Right cardiac atrium (tissue), 5 donors: ENCODE measurements at regions not wholly inside any gene's neighbourhood (a gene's known extent, or its start where the extent isn't known, plus 50 kb on each side); places are given as distances from the start of the nearest gene placed in this dataset.
"Not testable (repeated sequence)": the region's sequence is repeated elsewhere in the genome, so short reads cannot be mapped to it uniquely, and the experiment has no call there.

Experiments used
- ATAC-seq, 2 donors: fragments of 200-7000 bp; cut with Tn5 transposase; one replicate each; pipeline versions ENCODE4 v1.8.0 to v1.9.1; 2020; ENCODE audit warnings: moderate library complexity in 2 of 2, mild to moderate bottlenecking in 1 of 2
- DNase-seq, 3 donors: peaks; one replicate each; pipeline ENCODE4 v3.0.0-alpha.2; 2020
- H3K27ac ChIP-seq: one replicate; pipeline ENCODE4 v1.5.1; 2013; ENCODE audit warnings: mild to moderate bottlenecking, low read length, control low read depth, moderate library complexity
- H3K27me3 ChIP-seq: one replicate; pipeline ENCODE4 v1.6.1; 2013; ENCODE audit not compliant: control insufficient read depth, insufficient read depth
- H3K4me1 ChIP-seq: one replicate; pipeline ENCODE4 v1.6.1; 2013; ENCODE audit warnings: low read length; ENCODE audit not compliant: control insufficient read depth, insufficient read depth
- H3K4me3 ChIP-seq: one replicate; pipeline ENCODE4 v1.5.1; 2013; ENCODE audit warnings: low read length, control low read depth
- H3K9me3 ChIP-seq: one replicate; pipeline ENCODE4 v1.6.1; 2013; ENCODE audit warnings: low read length; ENCODE audit not compliant: control insufficient read depth
- WGBS: extraction: QIAGEN DNeasy Blood & Tissue Kit; methylation state at CpG from one replicate; pipeline ENCODE4 v1.1.7; 2013; 5-methylcytosine and 5-hydroxymethylcytosine counted together
- intact Hi-C, 4 donors: fragments of 100-400 bp; cut with DNase I; formaldehyde crosslinking; loops; one replicate each; pipeline versions ENCODE4 v1.11.0 to v1.14.0; 2022 to 2023
- donor health status: healthy with polysubstance abuse.
- donor health status: DM: no; HTN: yes; CAD: no.
- donor health status: DM: no; HTN: no; CAD: no.
- donor health status: DM: no; HTN: yes; CAD: no; lungs with severe emphysema.
- donor health status: DM: yes; HTN: yes; CAD: no.

GRCh38 chr10:108957681-108958080 lies 965.6 kb downstream of the XPNPEP1 start:
- intact Hi-C loops = no loop called here
- ATAC-seq = peak in 1 of 2 donors; percentile 16
- no peak overlapping the region for H3K27ac ChIP-seq
- no peaks in the 10 kb centered on the region for H3K4me1 ChIP-seq
- no peak for DNase-seq
- no peaks in the 10 kb centered on the region for H3K27me3 ChIP-seq
- H3K4me3 ChIP-seq = no peak overlapping the region
- no peaks in the 10 kb centered on the region for H3K9me3 ChIP-seq
- WGBS = 54% methylated on average over 3 of the region's 3 CpGs

- H3K4me3 ChIP-seq = no peak overlapping the region
- DNase-seq (no peak), ATAC-seq (no peak)
- H3K27me3 ChIP-seq = no peaks in the 10 kb centered on the region
- intact Hi-C loops = no loop called here
- H3K4me1 ChIP-seq = no peaks in the 10 kb centered on the region
- 89% methylated on average over 1 of the region's 1 CpG for WGBS
- no peaks in the 10 kb centered on the region for H3K9me3 ChIP-seq
- H3K27ac ChIP-seq = no peak overlapping the region
These were observed 967.2 kb downstream of the XPNPEP1 start for GRCh38 chr10:108956149-108956548.

GRCh38 chr10:108920029-108920428 lies 1003.3 kb downstream of the XPNPEP1 start:
- DNase-seq, ATAC-seq, intact Hi-C loops, H3K9me3 ChIP-seq, H3K27me3 ChIP-seq, H3K27ac ChIP-seq, H3K4me1 ChIP-seq, H3K4me3 ChIP-seq: not testable (repeated sequence)

GRCh38 chr10:108913300-108913699 lies 1010.0 kb downstream of the XPNPEP1 start:
- intact Hi-C loops = no loop called here
- DNase-seq (peak in 1 of 3 donors; percentile 26), ATAC-seq (no peak)
- Histone ChIP-seq H3K4me1 (no peaks in the 10 kb centered on the region), H3K27ac (no peak overlapping the region), H3K27me3 (no peaks in the 10 kb centered on the region), H3K9me3 (no peaks in the 10 kb centered on the region), H3K4me3 (no peak overlapping the region)
- WGBS = 56% methylated on average over 3 of the region's 3 CpGs

GRCh38 chr10:108911814-108912541 lies 1011.3 kb downstream of the XPNPEP1 start:
- no peaks in the 10 kb centered on the region for H3K4me1 ChIP-seq
- H3K9me3 ChIP-seq = no peaks in the 10 kb centered on the region
- intact Hi-C loops = no loop called here
- H3K27ac ChIP-seq = no peak overlapping the region
- 1% methylated on average over 47 of the region's 47 CpGs for WGBS
- ATAC-seq = peak; percentile 85 to 91
- DNase-seq = peak; percentile 44 to 71 (median 64)
- H3K27me3 ChIP-seq = no peaks in the 10 kb centered on the region
- H3K4me3 ChIP-seq = peak overlapping the region; percentile 30

GRCh38 chr10:108908096-108908495 lies 1015.2 kb downstream of the XPNPEP1 start:
- no peaks in the 10 kb centered on the region for H3K4me1 ChIP-seq
- 86% methylated on average over 1 of the region's 1 CpG for whole genome bisulfite sequencing
- intact Hi-C loops = no loop called here
- H3K9me3 ChIP-seq = no peaks in the 10 kb centered on the region
- H3K4me3 ChIP-seq = no peak overlapping the region
- no peaks in the 10 kb centered on the region for H3K27me3 ChIP-seq
- DNase-seq (no peak), ATAC-seq (no peak)
- H3K27ac ChIP-seq = no peak overlapping the region

GRCh38 chr10:108905821-108906220 lies 1017.5 kb downstream of the XPNPEP1 start:
- Histone ChIP-seq H3K27ac (no peak overlapping the region), H3K27me3 (no peaks in the 10 kb centered on the region), H3K4me1 (no peaks in the 10 kb centered on the region), H3K4me3 (no peak overlapping the region), H3K9me3 (no peaks in the 10 kb centered on the region)
- DNase-seq = no peak
- WGBS = 77% methylated on average over 4 of the region's 4 CpGs
- intact Hi-C loops = no loop called here
- ATAC-seq = no peak

GRCh38 chr10:108905171-108905570 lies 1018.1 kb downstream of the XPNPEP1 start:
- no peaks in the 10 kb centered on the region for H3K27me3 ChIP-seq
- DNase-seq (no peak), ATAC-seq (no peak)
- no peaks in the 10 kb centered on the region for H3K4me1 ChIP-seq
- no peak overlapping the region for H3K4me3 ChIP-seq
- no peak overlapping the region for H3K27ac ChIP-seq
- intact Hi-C loops = no loop called here
- H3K9me3 ChIP-seq = no peaks in the 10 kb centered on the region

GRCh38 chr10:108904163-108904838 lies 1019.0 kb downstream of the XPNPEP1 start:
- Histone ChIP-seq H3K9me3 (no peaks in the 10 kb centered on the region), H3K4me3 (no peak overlapping the region), H3K4me1 (no peaks in the 10 kb centered on the region), H3K27me3 (no peaks in the 10 kb centered on the region), H3K27ac (no peak overlapping the region)
- DNase-seq (peak in 1 of 3 donors; percentile 42), ATAC-seq (peak in 1 of 2 donors; percentile 44)
- 71% methylated on average over 5 of the region's 5 CpGs for WGBS
- intact Hi-C loops = no loop called here

GRCh38 chr10:108902619-108903285 lies 1020.6 kb downstream of the XPNPEP1 start:
- no peak for DNase-seq
- intact Hi-C loops = no loop called here
- no peaks in the 10 kb centered on the region for H3K27me3 ChIP-seq
- 50% methylated on average over 6 of the region's 6 CpGs for WGBS
- H3K4me1 ChIP-seq = no peaks in the 10 kb centered on the region
- H3K9me3 ChIP-seq = no peaks in the 10 kb centered on the region
- no peak for ATAC-seq
- H3K4me3 ChIP-seq = no peak overlapping the region
- no peak overlapping the region for H3K27ac ChIP-seq
